ENCODE measurements at regions not wholly inside any gene's neighbourhood (a gene's known extent, or its start where the extent isn't known, plus 50 kb on each side); places are given as distances from the start of the nearest gene placed in this dataset.

GRCh38 chrX:109312757-109313156, 169.1 kb downstream of the GUCY2F start:
- DNase-seq (no peak), ATAC-seq (replicated peaks in 1 of 2) (no peak)
- no peak overlapping the region for H3K27ac Mint-ChIP-seq
- H3K36me3 Mint-ChIP-seq (ENCODE audit: insufficient read depth in 2 of 2), result no peaks in the 10 kb centered on the region
- H3K4me1 Mint-ChIP-seq (ENCODE audit: low read depth), result no peaks in the 10 kb centered on the region
- peaks cover 3% of the 10 kb centered on the region in 2 donors for H3K9me3 Mint-ChIP-seq
- H3K27me3 Mint-ChIP-seq (ENCODE audit: low read depth), result peaks cover 30% of the 10 kb centered on the region
- H3K4me3 Mint-ChIP-seq, result no peak overlapping the region

- Mint-ChIP-seq H3K9me3 (no peaks in the 10 kb centered on the region), H3K4me3 (no peak overlapping the region), H3K27ac (no peak overlapping the region), H3K4me1 (ENCODE audit: low read depth) (no peaks in the 10 kb centered on the region), H3K36me3 (ENCODE audit: insufficient read depth in 2 of 2) (no peaks in the 10 kb centered on the region), H3K27me3 (ENCODE audit: low read depth) (peaks cover 23% of the 10 kb centered on the region)
- DNase-seq, result no peak
- no peak for ATAC-seq (replicated peaks in 1 of 2)
These were observed 171.9 kb downstream of the GUCY2F start for GRCh38 chrX:109310031-109310430.

- H3K9me3 Mint-ChIP-seq, result no peaks in the 10 kb centered on the region
- ATAC-seq (replicated peaks in 1 of 2), result no peak
- no peak for DNase-seq
These were observed 180.7 kb downstream of the GUCY2F start for GRCh38 chrX:109301177-109301576.

GRCh38 chrX:109300415-109300814, 181.5 kb downstream of the GUCY2F start:
- ATAC-seq (replicated peaks in 1 of 2) (no peak), DNase-seq (no peak)

More at GRCh38 chrX:109301177-109301576, 180.7 kb downstream of the GUCY2F start:
- H3K36me3 Mint-ChIP-seq (ENCODE audit: insufficient read depth in 2 of 2), result no peaks in the 10 kb centered on the region
- peaks cover 29% of the 10 kb centered on the region for H3K27me3 Mint-ChIP-seq (ENCODE audit: low read depth)
- no peak overlapping the region for H3K4me3 Mint-ChIP-seq
- no peaks in the 10 kb centered on the region for H3K4me1 Mint-ChIP-seq (ENCODE audit: low read depth)
- no peak overlapping the region for H3K27ac Mint-ChIP-seq

GRCh38 chrX:109299091-109299490, 182.8 kb downstream of the GUCY2F start:
- no peaks in the 10 kb centered on the region for H3K4me1 Mint-ChIP-seq (ENCODE audit: low read depth)
- H3K27ac Mint-ChIP-seq, result no peak overlapping the region
- H3K4me3 Mint-ChIP-seq, result no peak overlapping the region
- H3K9me3 Mint-ChIP-seq, result no peaks in the 10 kb centered on the region
- peaks cover 26% of the 10 kb centered on the region for H3K27me3 Mint-ChIP-seq (ENCODE audit: low read depth)
- no peaks in the 10 kb centered on the region for H3K36me3 Mint-ChIP-seq (ENCODE audit: insufficient read depth in 2 of 2)
- no peak for ATAC-seq (replicated peaks in 1 of 2)
- no peak for DNase-seq

More at GRCh38 chrX:109300415-109300814, 181.5 kb downstream of the GUCY2F start:
- no peaks in the 10 kb centered on the region for H3K36me3 Mint-ChIP-seq (ENCODE audit: insufficient read depth in 2 of 2)
- H3K27ac Mint-ChIP-seq, result no peak overlapping the region
- H3K4me1 Mint-ChIP-seq (ENCODE audit: low read depth), result no peaks in the 10 kb centered on the region
- no peaks in the 10 kb centered on the region for H3K9me3 Mint-ChIP-seq
- peaks cover 26% of the 10 kb centered on the region for H3K27me3 Mint-ChIP-seq (ENCODE audit: low read depth)
- H3K4me3 Mint-ChIP-seq, result no peak overlapping the region

GRCh38 chrX:109294097-109294814, 187.6 kb downstream of the GUCY2F start:
- ATAC-seq (replicated peaks in 1 of 2) (no peak), DNase-seq (no peak)
- no peaks in the 10 kb centered on the region for H3K9me3 Mint-ChIP-seq
- H3K4me1 Mint-ChIP-seq (ENCODE audit: low read depth), result no peaks in the 10 kb centered on the region
- peaks cover 37% of the 10 kb centered on the region for H3K27me3 Mint-ChIP-seq (ENCODE audit: low read depth)
- H3K27ac Mint-ChIP-seq, result no peak overlapping the region
- H3K36me3 Mint-ChIP-seq (ENCODE audit: insufficient read depth in 2 of 2), result no peaks in the 10 kb centered on the region
- H3K4me3 Mint-ChIP-seq, result no peak overlapping the region

- Mint-ChIP-seq H3K9me3 (no peaks in the 10 kb centered on the region), H3K4me3 (no peak overlapping the region), H3K4me1 (ENCODE audit: low read depth) (no peaks in the 10 kb centered on the region), H3K27ac (no peak overlapping the region), H3K27me3 (ENCODE audit: low read depth) (peaks cover 41% of the 10 kb centered on the region), H3K36me3 (ENCODE audit: insufficient read depth in 2 of 2) (no peaks in the 10 kb centered on the region)
- DNase-seq (no peak), ATAC-seq (replicated peaks in 1 of 2) (no peak)
These were observed 198.0 kb downstream of the GUCY2F start for GRCh38 chrX:109283870-109284269.

GRCh38 chrX:109281483-109282275, 200.2 kb downstream of the GUCY2F start:
- no peak for ATAC-seq (replicated peaks in 1 of 2)
- H3K9me3 Mint-ChIP-seq, result no peaks in the 10 kb centered on the region
- peaks cover 53% of the 10 kb centered on the region for H3K27me3 Mint-ChIP-seq (ENCODE audit: low read depth)
- H3K27ac Mint-ChIP-seq, result no peak overlapping the region
- H3K4me3 Mint-ChIP-seq, result no peak overlapping the region
- no peak for DNase-seq
- H3K36me3 Mint-ChIP-seq (ENCODE audit: insufficient read depth in 2 of 2), result no peaks in the 10 kb centered on the region
- H3K4me1 Mint-ChIP-seq (ENCODE audit: low read depth), result no peaks in the 10 kb centered on the region

- H3K36me3 Mint-ChIP-seq (ENCODE audit: insufficient read depth in 2 of 2), result peaks cover 0 to 3% of the 10 kb centered on the region in 2 donors
- H3K4me3 Mint-ChIP-seq, result no peak overlapping the region
- peaks cover 65% of the 10 kb centered on the region for H3K27me3 Mint-ChIP-seq (ENCODE audit: low read depth)
- H3K27ac Mint-ChIP-seq, result no peak overlapping the region
- DNase-seq, result no peak
- no peaks in the 10 kb centered on the region for H3K9me3 Mint-ChIP-seq
- no peak for ATAC-seq (replicated peaks in 1 of 2)
- peaks cover 13% of the 10 kb centered on the region for H3K4me1 Mint-ChIP-seq (ENCODE audit: low read depth)
These were observed 207.1 kb downstream of the GUCY2F start for GRCh38 chrX:109274806-109275205.

GRCh38 chrX:109270580-109271484, 211.1 kb downstream of the GUCY2F start:
- peaks cover 46% of the 10 kb centered on the region for H3K27me3 Mint-ChIP-seq (ENCODE audit: low read depth)

GRCh38 chrX:109268340-109268739, 213.5 kb downstream of the GUCY2F start:
- ATAC-seq (replicated peaks in 1 of 2), result no peak
- Mint-ChIP-seq H3K4me1 (ENCODE audit: low read depth) (peaks cover 13% of the 10 kb centered on the region), H3K27ac (no peak overlapping the region), H3K36me3 (ENCODE audit: insufficient read depth in 2 of 2) (peaks cover 0 to 3% of the 10 kb centered on the region in 2 donors), H3K27me3 (ENCODE audit: low read depth) (peaks cover 30% of the 10 kb centered on the region), H3K4me3 (no peak overlapping the region), H3K9me3 (peaks cover 0 to 2% of the 10 kb centered on the region in 2 donors)
- no peak for DNase-seq

More at GRCh38 chrX:109270580-109271484, 211.1 kb downstream of the GUCY2F start:
- peaks cover 0 to 2% of the 10 kb centered on the region in 2 donors for H3K9me3 Mint-ChIP-seq
- peaks cover 13% of the 10 kb centered on the region for H3K4me1 Mint-ChIP-seq (ENCODE audit: low read depth)
- H3K36me3 Mint-ChIP-seq (ENCODE audit: insufficient read depth in 2 of 2), result peaks cover 0 to 3% of the 10 kb centered on the region in 2 donors
- no peak overlapping the region for H3K27ac Mint-ChIP-seq
- H3K4me3 Mint-ChIP-seq, result no peak overlapping the region
- peak; percentile 57 to 79 for DNase-seq
- peak; percentile 96 to 97 for ATAC-seq (replicated peaks in 1 of 2)

GRCh38 chrX:109266034-109266433, 215.9 kb downstream of the GUCY2F start:
- Mint-ChIP-seq H3K27ac (no peak overlapping the region), H3K27me3 (ENCODE audit: low read depth) (peaks cover 36% of the 10 kb centered on the region), H3K4me1 (ENCODE audit: low read depth) (peaks cover 7% of the 10 kb centered on the region), H3K9me3 (peaks cover 3 to 6% of the 10 kb centered on the region in 2 donors), H3K36me3 (ENCODE audit: insufficient read depth in 2 of 2) (peaks cover 0 to 3% of the 10 kb centered on the region in 2 donors), H3K4me3 (no peak overlapping the region)
- DNase-seq (no peak), ATAC-seq (replicated peaks in 1 of 2) (no peak)
